ENCODE measurements at regions not wholly inside any gene's neighbourhood (a gene's known extent, or its start where the extent isn't known, plus 50 kb on each side); places are given as distances from the start of the nearest gene placed in this dataset.

DNA sequence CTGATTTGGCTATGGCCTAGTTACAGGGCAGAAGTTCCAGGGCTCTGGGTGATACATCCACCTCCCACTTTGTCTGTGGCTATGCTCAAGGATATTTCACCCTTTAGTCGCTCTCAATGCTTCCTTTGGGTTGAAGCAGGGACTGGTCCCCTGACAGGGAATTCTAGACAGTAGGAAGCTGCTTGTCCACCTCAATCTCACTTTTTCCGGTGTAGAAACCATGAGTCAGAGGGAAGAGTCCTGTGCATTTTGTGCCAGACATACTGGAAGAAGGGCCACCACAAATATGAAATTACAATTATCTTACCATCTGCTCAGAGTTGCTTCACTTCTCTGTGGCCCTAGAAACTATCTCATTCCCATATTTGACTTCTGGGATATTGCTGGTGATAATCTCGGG is 413.7 kb upstream of the FAT3 start:
- no TSS peak for BruUV-seq (replicated peaks)
- Histone ChIP-seq H3K79me2 (ENCODE audit: control insufficient read depth, insufficient read depth, low read length) (no peaks in the 10 kb centered on the region), H3K9me3 (replicated peaks; ENCODE audit: control insufficient read depth, insufficient read depth, low read length) (no peaks in the 10 kb centered on the region), H3K4me1 (ENCODE audit: control insufficient read depth, extremely low read depth, insufficient read depth, low read length) (no peaks in the 10 kb centered on the region), H2AFZ (ENCODE audit: low read depth, low read length) (no peak overlapping the region), H3K27me3 (ENCODE audit: control insufficient read depth in 2 of 2, insufficient read depth in 2 of 2, low read length in 2 of 2) (no peaks in the 10 kb centered on the region), H3K9ac (replicated peaks; ENCODE audit: extremely low read depth, insufficient read depth, low read length) (no peak overlapping the region), H3K36me3 (ENCODE audit: control insufficient read depth in 2 of 2, extremely low read depth in 1 of 2, insufficient read depth in 2 of 2, low read length in 2 of 2) (no peaks in the 10 kb centered on the region), H3K9me1 (replicated peaks; ENCODE audit: control insufficient read depth, extremely low read depth, insufficient read depth, low read length) (no peaks in the 10 kb centered on the region), H4K20me1 (replicated peaks; ENCODE audit: control insufficient read depth, extremely low read depth, insufficient read depth, low read length) (no peaks in the 10 kb centered on the region), H3K4me3 (replicated peaks in 1 of 3; ENCODE audit: insufficient read depth in 1 of 3, low read depth in 1 of 3, low read length in 3 of 3) (no peak overlapping the region), H3K4me2 (ENCODE audit: insufficient read depth, low read length) (no peak overlapping the region), H3K27ac (ENCODE audit: insufficient read depth, low read depth, low read length) (no peak overlapping the region)
- no peak for DNase-seq (ENCODE audit: low read depth, low spot score)
- TF ChIP-seq POLR2AphosphoS5 (IDR thresholded peaks at IDR 0.05; ENCODE audit: insufficient read depth, low read depth, low read length) (no peak), FOS (IDR thresholded peaks at IDR 0.05; ENCODE audit: borderline replicate concordance, insufficient read depth, low read length) (no peak), POLR2A (IDR thresholded peaks at IDR 0.05; ENCODE audit: low read depth, low read length) (no peak), MYC (IDR thresholded peaks at IDR 0.05; ENCODE audit: low read depth, low read length) (no peak), EZH2 (IDR thresholded peaks at IDR 0.05; ENCODE audit: borderline replicate concordance, low read depth, low read length, severe bottlenecking) (no peak), MAX (IDR thresholded peaks at IDR 0.05; ENCODE audit: insufficient read depth, insufficient read length) (no peak), JUN (IDR thresholded peaks at IDR 0.05; ENCODE audit: borderline replicate concordance, insufficient read depth, insufficient read length, low read depth) (no peak), GATA2 (IDR thresholded peaks at IDR 0.05; ENCODE audit: insufficient read depth, insufficient read length, low read depth, low read length) (no peak)
- TF ChIP-seq, protein P1, sequence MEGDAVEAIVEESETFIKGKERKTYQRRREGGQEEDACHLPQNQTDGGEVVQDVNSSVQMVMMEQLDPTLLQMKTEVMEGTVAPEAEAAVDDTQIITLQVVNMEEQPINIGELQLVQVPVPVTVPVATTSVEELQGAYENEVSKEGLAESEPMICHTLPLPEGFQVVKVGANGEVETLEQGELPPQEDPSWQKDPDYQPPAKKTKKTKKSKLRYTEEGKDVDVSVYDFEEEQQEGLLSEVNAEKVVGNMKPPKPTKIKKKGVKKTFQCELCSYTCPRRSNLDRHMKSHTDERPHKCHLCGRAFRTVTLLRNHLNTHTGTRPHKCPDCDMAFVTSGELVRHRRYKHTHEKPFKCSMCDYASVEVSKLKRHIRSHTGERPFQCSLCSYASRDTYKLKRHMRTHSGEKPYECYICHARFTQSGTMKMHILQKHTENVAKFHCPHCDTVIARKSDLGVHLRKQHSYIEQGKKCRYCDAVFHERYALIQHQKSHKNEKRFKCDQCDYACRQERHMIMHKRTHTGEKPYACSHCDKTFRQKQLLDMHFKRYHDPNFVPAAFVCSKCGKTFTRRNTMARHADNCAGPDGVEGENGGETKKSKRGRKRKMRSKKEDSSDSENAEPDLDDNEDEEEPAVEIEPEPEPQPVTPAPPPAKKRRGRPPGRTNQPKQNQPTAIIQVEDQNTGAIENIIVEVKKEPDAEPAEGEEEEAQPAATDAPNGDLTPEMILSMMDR (IDR thresholded peaks at IDR 0.05; ENCODE audit: extremely low read depth in 1 of 2, insufficient read depth in 1 of 2, low read depth in 1 of 2, low read length in 2 of 2), result no peak
- FAIRE-seq, result no peak
- intact Hi-C loops (cut with micrococcal nuclease) (no loop called here), dilution Hi-C loops (cut with MboI; ENCODE audit: extremely low pct_ligation_motif_present, low sequenced_read_pairs) (no loop called here)
- ChIA-PET CTCF (no interaction called here), POLR2A (no interaction called here)

All from endothelial cell of umbilical vein (primary cell).